Ovary (tissue), 3 donors: ENCODE measurements at regions not wholly inside any gene's neighbourhood (a gene's known extent, or its start where the extent isn't known, plus 50 kb on each side); places are given as distances from the start of the nearest gene placed in this dataset.

Experiments
- POLR2A ChIP-seq: fragments of 450-650 bp; IDR thresholded peaks from one replicate; pipeline ENCODE4 v1.6.1; 2017; ENCODE audit warnings: antibody characterized with exemption, mild to moderate bottlenecking, moderate library complexity
- TF ChIP-seq, protein P1 (sequence below), 3 donors: fragments of 450-650 bp in 2 of 3; fragments of 200-600 bp in 1 of 3; IDR thresholded peaks; one replicate each; pipeline versions ENCODE4 v1.5.1 to v1.8.0; 2016 to 2022; ENCODE audit warnings: antibody characterized with exemption in 3 of 3, mild to moderate bottlenecking in 1 of 3
- donor health status: DM: no; HTN: no; CAD: no.

DNA sequence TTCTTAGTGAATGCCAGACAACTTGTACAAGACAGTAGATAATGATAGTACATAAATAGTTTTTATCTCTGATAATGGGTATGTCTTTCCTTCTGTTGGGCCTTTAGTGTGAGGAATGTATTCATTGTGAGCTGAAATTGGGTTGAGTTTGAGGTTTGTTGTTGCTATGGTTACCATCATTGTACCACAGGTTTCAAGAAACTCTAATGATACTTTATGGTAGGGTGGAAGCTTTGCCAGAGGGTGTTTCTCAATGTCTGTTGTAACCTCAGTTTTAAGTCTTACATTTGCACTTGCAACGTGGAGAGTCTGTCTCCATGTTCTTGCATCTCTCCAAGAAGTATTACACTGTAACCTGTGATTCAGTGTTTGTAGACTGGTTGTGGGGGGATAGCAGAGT is 1550.1 kb downstream of the MAT2B start:
- TF ChIP-seq, protein P1, sequence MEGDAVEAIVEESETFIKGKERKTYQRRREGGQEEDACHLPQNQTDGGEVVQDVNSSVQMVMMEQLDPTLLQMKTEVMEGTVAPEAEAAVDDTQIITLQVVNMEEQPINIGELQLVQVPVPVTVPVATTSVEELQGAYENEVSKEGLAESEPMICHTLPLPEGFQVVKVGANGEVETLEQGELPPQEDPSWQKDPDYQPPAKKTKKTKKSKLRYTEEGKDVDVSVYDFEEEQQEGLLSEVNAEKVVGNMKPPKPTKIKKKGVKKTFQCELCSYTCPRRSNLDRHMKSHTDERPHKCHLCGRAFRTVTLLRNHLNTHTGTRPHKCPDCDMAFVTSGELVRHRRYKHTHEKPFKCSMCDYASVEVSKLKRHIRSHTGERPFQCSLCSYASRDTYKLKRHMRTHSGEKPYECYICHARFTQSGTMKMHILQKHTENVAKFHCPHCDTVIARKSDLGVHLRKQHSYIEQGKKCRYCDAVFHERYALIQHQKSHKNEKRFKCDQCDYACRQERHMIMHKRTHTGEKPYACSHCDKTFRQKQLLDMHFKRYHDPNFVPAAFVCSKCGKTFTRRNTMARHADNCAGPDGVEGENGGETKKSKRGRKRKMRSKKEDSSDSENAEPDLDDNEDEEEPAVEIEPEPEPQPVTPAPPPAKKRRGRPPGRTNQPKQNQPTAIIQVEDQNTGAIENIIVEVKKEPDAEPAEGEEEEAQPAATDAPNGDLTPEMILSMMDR (IDR thresholded peaks at IDR 0.05) = no peak
- no peak for TF ChIP-seq POLR2A
